Heart right ventricle (tissue), 16 donors: ENCODE measurements at regions not wholly inside any gene's neighbourhood (a gene's known extent, or its start where the extent isn't known, plus 50 kb on each side); places are given as distances from the start of the nearest gene placed in this dataset.

Source experiments
- ATAC-seq, 8 donors: fragments of 200-7000 bp; cut with Tn5 transposase; one replicate each; pipeline ENCODE4 v1.9.1; 2020; ENCODE audit warnings: mild to moderate bottlenecking in 8 of 8, moderate library complexity in 8 of 8, moderate number of reproducible peaks in 1 of 8
- DNase-seq, 2 donors: peaks; one replicate each; pipeline ENCODE4 v3.0.0-alpha.2; 2020
- H3K27ac ChIP-seq, 10 donors: fragments of 200-600 bp; sonication (generic) in 2 of 10; one replicate each; pipeline versions ENCODE4 v1.5.0 to v1.8.0; 2020 to 2022; ENCODE audit warnings: mild to moderate bottlenecking in 3 of 10
- H3K27me3 ChIP-seq, 7 donors: fragments of 200-600 bp; one replicate each; pipeline ENCODE4 v1.8.0; 2021 to 2022; ENCODE audit warnings: mild to moderate bottlenecking in 2 of 7
- H3K36me3 ChIP-seq, 9 donors: fragments of 200-600 bp; sonication (generic) in 1 of 9; one replicate each; pipeline versions ENCODE4 v1.5.0 to v1.8.0; 2020 to 2022; ENCODE audit warnings: mild to moderate bottlenecking in 2 of 9
- H3K4me1 ChIP-seq, 9 donors: fragments of 200-600 bp; sonication (generic) in 1 of 9; one replicate each; pipeline versions ENCODE4 v1.5.0 to v1.8.0; 2020 to 2022; ENCODE audit warnings: mild to moderate bottlenecking in 4 of 9
- H3K4me3 ChIP-seq, 10 donors: fragments of 200-600 bp; sonication (generic) in 2 of 10; one replicate each; pipeline versions ENCODE4 v1.5.0 to v1.8.0; 2020 to 2022; ENCODE audit warnings: mild to moderate bottlenecking in 7 of 10, moderate library complexity in 2 of 10
- H3K9me3 ChIP-seq, 11 donors: fragments of 200-600 bp in 10 of 11; sonication (generic) in 2 of 11; one replicate each; pipeline versions ENCODE4 v1.5.0 to v1.8.0; 2013 to 2022; ENCODE audit warnings: mild to moderate bottlenecking in 2 of 11, control low read depth in 1 of 11, moderate library complexity in 1 of 11
- WGBS, 2 donors: extraction: QIAGEN DNeasy Blood & Tissue Kit; methylation state at CpG; one replicate each; pipeline ENCODE4 v1.1.7; 2013; ENCODE audit warnings: inconsistent platforms in 1 of 2; 5-methylcytosine and 5-hydroxymethylcytosine counted together
- intact Hi-C, 10 donors: fragments of 100-400 bp; cut with DNase I; formaldehyde crosslinking; loops; one replicate each; pipeline versions ENCODE4 v1.11.1 to v1.14.2; 2022
- TF ChIP-seq, protein P1 (sequence below), 9 donors: fragments of 200-600 bp; sonication (generic) in 2 of 9; IDR thresholded peaks; one replicate each; pipeline versions ENCODE4 v1.5.0 to v1.8.0; 2021 to 2022; ENCODE audit warnings: antibody characterized with exemption in 9 of 9, mild to moderate bottlenecking in 5 of 9, moderate library complexity in 1 of 9
- donor health status: Arrhythmogenic right ventricular cardiomyopathy.
- donor health status: ischemic (EF 13 %, LVEDD 7.1; RV severe dilation, severe dysfunction).
- donor health status: healthy with polysubstance abuse.
- donor health status: DM: no; HTN: yes; CAD: no.
- donor health status: DM: no; HTN: no; CAD: no.
- donor health status: ischemic (EF 25% LVEDD 6.9; RV normal size, moderate dysfunction).
- donor health status: ischemic (EF 25% LVEDD 5.7; RV mildly dilated, moderate dysfunction).
- donor health status: healthy.
- donor health status: DM: yes; HTN: yes; CAD: no.
- donor health status: Ischemic cardiomyopathy.
- donor health status: ischemic (EF 35%, LVEDD 5.7; RV mildly dilated, moderate dysfunction).
- donor health status: nonischemic (EF 11% LVEDD 7.7; RV severe dilation, severe dysfunction).
- donor health status: DM: yes; HTN: yes; CAD: no.
- donor health status: PGD.
- donor health status: ischemic (EF 29% LVEDD 5.4; RV normal size, mild dysfunction).
- donor health status: nonischemic (EF 23%, LVEDD 6.1; RV moderate dilation, normal function).

DNA sequence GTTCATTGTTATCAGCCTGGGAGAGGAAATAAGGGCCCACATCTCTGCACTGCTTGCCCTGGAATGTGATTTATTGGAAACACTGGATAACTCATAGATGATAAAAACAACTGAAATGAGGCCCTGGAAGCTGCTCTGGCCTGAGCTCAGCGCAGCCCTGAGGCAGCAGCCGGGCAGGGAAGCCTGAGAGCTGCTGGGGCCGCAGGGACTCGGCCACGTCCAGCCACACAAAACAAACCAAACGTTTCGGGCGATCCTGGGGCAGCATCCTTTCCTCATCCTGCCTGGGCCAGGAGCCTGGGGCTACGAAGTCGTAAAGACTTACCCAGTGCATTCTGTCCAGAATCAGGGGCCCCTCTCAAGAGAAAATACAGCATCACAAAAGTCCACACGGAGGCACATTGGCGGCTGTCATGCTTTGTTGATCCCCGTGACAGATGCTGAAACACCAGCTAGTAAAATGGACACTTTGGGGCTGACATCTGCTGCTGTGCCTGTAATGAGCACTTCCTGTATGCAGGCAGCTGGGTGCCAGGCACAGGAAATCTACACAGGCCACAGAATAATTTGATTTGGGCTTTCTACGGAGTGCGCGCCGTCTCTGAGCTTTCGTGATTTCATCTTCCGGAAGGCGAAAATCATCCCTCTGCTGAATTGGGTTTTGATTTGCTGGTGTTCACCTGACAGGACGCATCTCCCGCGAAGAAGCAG is 250.6 kb downstream of the EIPR1 start:
- WGBS, 2 donors: 47 to 58% methylated on average over 23 of the region's 23 CpGs
- H3K27me3 ChIP-seq: peaks cover 0 to 21% (median under 1%) of the 10 kb centered on the region in 7 donors
- TF ChIP-seq, protein P1, sequence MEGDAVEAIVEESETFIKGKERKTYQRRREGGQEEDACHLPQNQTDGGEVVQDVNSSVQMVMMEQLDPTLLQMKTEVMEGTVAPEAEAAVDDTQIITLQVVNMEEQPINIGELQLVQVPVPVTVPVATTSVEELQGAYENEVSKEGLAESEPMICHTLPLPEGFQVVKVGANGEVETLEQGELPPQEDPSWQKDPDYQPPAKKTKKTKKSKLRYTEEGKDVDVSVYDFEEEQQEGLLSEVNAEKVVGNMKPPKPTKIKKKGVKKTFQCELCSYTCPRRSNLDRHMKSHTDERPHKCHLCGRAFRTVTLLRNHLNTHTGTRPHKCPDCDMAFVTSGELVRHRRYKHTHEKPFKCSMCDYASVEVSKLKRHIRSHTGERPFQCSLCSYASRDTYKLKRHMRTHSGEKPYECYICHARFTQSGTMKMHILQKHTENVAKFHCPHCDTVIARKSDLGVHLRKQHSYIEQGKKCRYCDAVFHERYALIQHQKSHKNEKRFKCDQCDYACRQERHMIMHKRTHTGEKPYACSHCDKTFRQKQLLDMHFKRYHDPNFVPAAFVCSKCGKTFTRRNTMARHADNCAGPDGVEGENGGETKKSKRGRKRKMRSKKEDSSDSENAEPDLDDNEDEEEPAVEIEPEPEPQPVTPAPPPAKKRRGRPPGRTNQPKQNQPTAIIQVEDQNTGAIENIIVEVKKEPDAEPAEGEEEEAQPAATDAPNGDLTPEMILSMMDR (IDR thresholded peaks at IDR 0.05): no peak
- H3K9me3 ChIP-seq: peaks cover 0 to 3% (median 0%) of the 10 kb centered on the region in 11 donors
- H3K4me1 ChIP-seq: peaks cover 0 to 16% (median 0%) of the 10 kb centered on the region in 9 donors
- peak overlapping the region in 6 of 10 donors; percentile 8 to 77 (median 34) for H3K27ac ChIP-seq
- intact Hi-C loops: no loop called here
- DNase-seq (no peak), ATAC-seq (peak in 5 of 8 donors; percentile 33 to 70 (median 61))
- no peaks in the 10 kb centered on the region for H3K36me3 ChIP-seq
- peak overlapping the region in 4 of 10 donors; percentile 9 to 27 (median 14) for H3K4me3 ChIP-seq

DNA sequence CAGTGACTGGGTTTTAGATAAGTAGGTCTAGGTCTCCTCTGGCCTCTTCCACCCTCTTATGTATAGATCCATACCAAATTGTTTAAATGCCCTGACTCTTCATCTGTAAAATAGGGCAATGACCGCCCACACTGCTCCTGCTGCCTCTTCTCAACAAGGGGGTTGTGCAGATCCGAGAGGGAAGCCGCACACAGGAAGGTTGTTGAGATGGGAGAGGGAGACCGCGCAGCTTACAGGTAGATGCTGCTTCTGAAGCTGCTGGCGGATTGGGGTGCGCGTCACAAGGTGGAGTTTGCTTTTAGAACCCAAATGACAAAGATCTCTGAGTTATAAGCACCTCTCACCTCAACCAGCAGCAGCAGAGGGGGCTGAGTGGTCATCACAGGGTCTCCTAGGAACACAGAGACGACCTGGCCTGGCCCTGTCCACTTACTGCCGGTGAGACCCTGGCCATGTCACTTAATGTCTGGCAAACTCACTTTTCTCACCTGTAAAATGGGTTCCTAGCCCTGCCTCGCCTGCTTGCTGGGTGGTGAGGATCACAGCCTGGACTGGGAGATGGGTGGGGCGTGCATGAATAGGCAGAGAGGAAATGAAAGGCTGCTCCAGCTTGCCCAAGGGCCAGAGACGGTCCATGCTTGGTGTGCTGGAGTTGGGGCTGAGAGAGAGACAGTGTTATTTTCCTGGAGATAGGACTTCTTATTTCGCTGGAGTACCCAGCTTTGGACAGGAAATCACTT is 251.3 kb downstream of the EIPR1 start:
- WGBS, 2 donors: 86 to 91% methylated on average over 14 of the region's 14 CpGs
- peak overlapping the region in 5 of 10 donors; percentile 8 to 77 (median 45) for H3K27ac ChIP-seq
- H3K4me1 ChIP-seq: peaks cover 0 to 16% (median 0%) of the 10 kb centered on the region in 9 donors
- ATAC-seq (peak in 4 of 8 donors; percentile 10 to 62 (median 32)), DNase-seq (no peak)
- no peak overlapping the region for H3K4me3 ChIP-seq
- intact Hi-C loops: no loop called here
- peaks cover 0 to 21% (median 0%) of the 10 kb centered on the region in 7 donors for H3K27me3 ChIP-seq
- H3K36me3 ChIP-seq: no peaks in the 10 kb centered on the region
- peaks cover 0 to 10% (median 0%) of the 10 kb centered on the region in 11 donors for H3K9me3 ChIP-seq
- TF ChIP-seq, protein P1 (IDR thresholded peaks at IDR 0.05): no peak

DNA sequence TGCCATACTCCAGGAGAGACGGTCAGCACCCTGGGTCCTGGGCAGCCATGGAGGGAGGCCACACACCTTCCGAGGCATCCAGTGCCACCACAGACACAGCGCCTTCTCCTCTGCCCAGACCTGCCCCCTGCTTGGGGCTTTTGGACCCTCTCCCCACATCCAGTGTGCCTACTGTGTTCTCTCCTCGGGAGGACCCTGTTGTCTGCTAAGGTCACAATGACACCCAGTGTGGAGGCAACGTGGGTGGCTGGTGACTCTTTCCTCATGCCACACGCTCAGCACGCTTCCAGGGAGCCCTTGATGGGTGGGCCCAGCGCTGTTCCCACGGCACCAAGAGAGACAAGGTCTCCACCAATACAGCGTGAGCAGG is 251.9 kb downstream of the EIPR1 start:
- H3K27ac ChIP-seq: no peak overlapping the region
- H3K4me1 ChIP-seq: peaks cover 0 to 16% (median 0%) of the 10 kb centered on the region in 9 donors
- peaks cover 0 to 16% (median 0%) of the 10 kb centered on the region in 7 donors for H3K27me3 ChIP-seq
- 89% methylated on average over 10 of the region's 10 CpGs for WGBS, 2 donors
- no peak for DNase-seq
- H3K4me3 ChIP-seq: no peak overlapping the region
- H3K9me3 ChIP-seq: peaks cover 0 to 15% (median 0%) of the 10 kb centered on the region in 11 donors
- peak in 1 of 8 donors; percentile 30 for ATAC-seq
- intact Hi-C loops: no loop called here
- TF ChIP-seq, protein P1 (IDR thresholded peaks at IDR 0.05): no peak
- no peaks in the 10 kb centered on the region for H3K36me3 ChIP-seq

DNA sequence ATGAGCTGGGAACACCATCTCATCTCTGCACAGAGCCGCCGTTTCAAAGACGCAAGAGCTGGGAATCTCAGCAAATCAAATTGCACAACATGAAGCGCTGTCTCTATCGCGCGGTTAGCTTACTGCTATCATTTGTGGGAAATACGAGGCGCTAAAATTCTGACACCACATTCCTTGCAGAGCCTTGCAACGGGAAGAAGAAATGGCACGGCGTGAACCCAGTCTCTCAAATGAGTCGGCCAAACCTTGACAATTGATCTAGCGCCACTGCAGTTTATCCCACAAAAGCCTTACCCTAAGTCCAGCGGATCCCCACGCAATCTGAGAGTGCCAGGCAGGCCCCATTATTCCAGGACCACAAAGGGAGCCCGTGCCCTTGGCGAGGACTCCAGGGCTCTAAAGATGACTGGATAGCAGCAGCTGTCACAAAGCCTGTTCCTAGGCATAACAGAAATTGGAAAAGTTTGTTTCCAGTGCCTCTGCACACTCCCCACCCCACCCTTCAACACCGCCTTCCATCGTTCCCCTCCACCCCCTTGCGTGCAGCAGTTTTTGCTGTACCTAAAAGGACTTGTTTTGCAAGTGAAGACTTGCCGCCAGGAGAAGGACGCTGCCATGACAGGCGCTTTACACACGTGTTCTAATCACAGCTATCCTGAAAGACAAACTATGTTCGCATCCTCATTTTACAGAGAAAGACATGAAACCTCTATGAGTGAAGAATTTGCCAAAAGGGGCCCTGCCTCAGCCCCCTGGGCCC is 252.4 kb downstream of the EIPR1 start:
- intact Hi-C loops: no loop called here
- WGBS, 2 donors: 85 to 90% methylated on average over 26 of the region's 26 CpGs
- Histone ChIP-seq H3K4me1 (peaks cover 0 to 16% (median 0%) of the 10 kb centered on the region in 9 donors), H3K9me3 (peaks cover 0 to 21% (median 0%) of the 10 kb centered on the region in 11 donors), H3K36me3 (no peaks in the 10 kb centered on the region), H3K4me3 (no peak overlapping the region), H3K27me3 (peaks cover 0 to 12% (median 0%) of the 10 kb centered on the region in 7 donors), H3K27ac (no peak overlapping the region)
- DNase-seq (no peak), ATAC-seq (no peak)
- TF ChIP-seq, protein P1 (IDR thresholded peaks at IDR 0.05): no peak
